Brain microvascular endothelial cell (primary cell): ENCODE measurements at regions not wholly inside any gene's neighbourhood (a gene's known extent, or its start where the extent isn't known, plus 50 kb on each side); places are given as distances from the start of the nearest gene placed in this dataset.
"Not testable (repeated sequence)": the region's sequence is repeated elsewhere in the genome, so short reads cannot be mapped to it uniquely, and the experiment has no call there.

ENCODE experiments used
- DNase-seq: peaks from one replicate; pipeline ENCODE4 v3.0.0-alpha.2; 2020
- H3K27ac ChIP-seq: fragments of 250-450 bp; sonication (Bioruptor Pico); 2 replicates; pipeline ENCODE4 v1.5.1; 2020; ENCODE audit warnings: mild to moderate bottlenecking, moderate library complexity
- H3K27me3 ChIP-seq: fragments of 250-450 bp; sonication (Bioruptor Pico); replicated peaks from 2 replicates; pipeline ENCODE4 v1.5.1; 2020; ENCODE audit warnings: mild to moderate bottlenecking
- H3K36me3 ChIP-seq: fragments of 250-450 bp; sonication (Bioruptor Pico); replicated peaks from 2 replicates; pipeline ENCODE4 v1.5.1; 2020; ENCODE audit warnings: mild to moderate bottlenecking
- H3K4me3 ChIP-seq: 2 replicates; pipeline ENCODE4 v1.5.1; 2011; ENCODE audit warnings: low read depth, mild to moderate bottlenecking, control low read depth, low read length, moderate library complexity
- CTCF ChIP-seq: IDR thresholded peaks from 2 replicates; pipeline ENCODE4 v1.5.1; 2011; ENCODE audit warnings: low read depth, mild to moderate bottlenecking, moderate library complexity, low read length, control low read depth, inconsistent platforms; ENCODE audit errors: missing control alignments
- in situ Hi-C: cut with HindIII; loops from 2 replicates; pipeline ENCODE4 v1.10.0; 2017; ENCODE audit warnings: low sequenced_read_pairs, low pct_ligation_motif_present

DNA sequence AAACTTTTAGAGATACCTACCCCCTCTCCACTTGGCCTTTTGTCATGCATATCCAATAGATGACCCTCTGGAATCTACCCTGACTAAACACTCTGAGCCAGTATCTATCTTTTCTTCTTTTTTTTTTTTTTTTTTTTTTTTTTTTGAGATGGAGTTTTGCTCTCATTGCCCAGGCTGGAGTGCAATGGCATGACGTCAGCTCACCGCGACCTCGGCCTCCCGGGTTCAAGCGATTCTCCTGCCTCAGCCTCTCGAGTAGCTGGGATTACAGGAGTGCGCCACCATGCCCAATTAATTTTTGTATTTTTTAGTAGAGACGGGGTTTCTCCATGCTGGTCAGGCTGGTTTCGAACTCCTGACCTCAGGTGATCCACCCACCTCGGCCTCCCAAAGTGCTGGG is 50.8 kb upstream of the GRIN2B start:
- H3K36me3 ChIP-seq, in situ Hi-C loops, H3K27me3 ChIP-seq: not testable (repeated sequence)

DNA sequence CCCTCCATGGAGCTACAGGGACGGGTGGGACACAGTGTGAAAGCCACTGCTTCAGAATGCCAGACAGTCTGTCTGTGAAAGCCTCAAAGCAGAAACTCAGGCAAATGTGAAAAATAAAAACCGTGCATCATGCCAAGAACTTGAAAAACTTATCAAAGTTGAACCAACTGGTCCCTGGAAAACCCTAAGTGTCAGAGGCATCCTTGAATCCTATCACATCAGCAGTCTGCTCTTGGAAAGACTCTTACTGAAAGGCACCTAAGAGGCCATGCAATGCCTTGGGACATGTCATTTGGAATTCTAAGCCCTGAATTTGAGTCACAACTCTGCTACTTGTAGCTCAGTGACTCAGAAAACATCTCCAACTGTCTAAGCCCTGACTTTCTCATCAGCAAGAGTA is 62.4 kb upstream of the GRIN2B start:
- no peak for TF ChIP-seq CTCF
- Histone ChIP-seq H3K36me3 (no peaks in the 10 kb centered on the region), H3K4me3 (no peak overlapping the region), H3K27me3 (no peaks in the 10 kb centered on the region), H3K27ac (no peak overlapping the region)
- in situ Hi-C loops, result no loop called here
- no peak for DNase-seq

More for the DNA sequence above, 50.8 kb upstream of the GRIN2B start:
- H3K4me3 ChIP-seq, H3K27ac ChIP-seq, DNase-seq: not testable (repeated sequence)

- TF ChIP-seq CTCF, result no peak
- DNase-seq, result no peak
Measured at GRCh38 chr12:14048941-14049545, 67.6 kb upstream of the GRIN2B start.

GRCh38 chr12:14057895-14058294 is 76.5 kb upstream of the GRIN2B start:
- Histone ChIP-seq H3K27ac (no peak overlapping the region), H3K36me3 (no peaks in the 10 kb centered on the region), H3K27me3 (no peaks in the 10 kb centered on the region), H3K4me3 (no peak overlapping the region)
- in situ Hi-C loops, result no loop called here
- TF ChIP-seq CTCF, result no peak
- DNase-seq, result no peak

More at GRCh38 chr12:14048941-14049545, 67.6 kb upstream of the GRIN2B start:
- Histone ChIP-seq H3K27ac (no peak overlapping the region), H3K36me3 (no peaks in the 10 kb centered on the region), H3K4me3 (no peak overlapping the region), H3K27me3 (no peaks in the 10 kb centered on the region)
- in situ Hi-C loops, result no loop called here

- in situ Hi-C loops, result no loop called here
- no peak overlapping the region for H3K4me3 ChIP-seq
- no peak overlapping the region for H3K27ac ChIP-seq
- H3K27me3 ChIP-seq, result no peaks in the 10 kb centered on the region
- H3K36me3 ChIP-seq, result no peaks in the 10 kb centered on the region
- TF ChIP-seq CTCF, result no peak
- DNase-seq, result no peak
Measured at GRCh38 chr12:14058717-14059116, 77.3 kb upstream of the GRIN2B start.

- no peak for TF ChIP-seq CTCF
- Histone ChIP-seq H3K4me3 (no peak overlapping the region), H3K27me3 (no peaks in the 10 kb centered on the region), H3K27ac (no peak overlapping the region), H3K36me3 (no peaks in the 10 kb centered on the region)
- DNase-seq, result no peak
- in situ Hi-C loops, result no loop called here
Measured at GRCh38 chr12:14059548-14059947, 78.1 kb upstream of the GRIN2B start.
